Esophagus (tissue), 2 donors: ENCODE measurements at regions not wholly inside any gene's neighbourhood (a gene's known extent, or its start where the extent isn't known, plus 50 kb on each side); places are given as distances from the start of the nearest gene placed in this dataset.

Experiments
- H3K27ac ChIP-seq, 2 donors: one replicate each; pipeline ENCODE4 v1.5.1; 2013; ENCODE audit warnings: low read depth in 2 of 2, mild to moderate bottlenecking in 2 of 2, inconsistent platforms in 1 of 2, low read length in 1 of 2, moderate library complexity in 1 of 2
- H3K27me3 ChIP-seq, 2 donors: one replicate each; pipeline ENCODE4 v1.6.1; 2013; ENCODE audit warnings: low read length in 2 of 2, control low read depth in 1 of 2, mild to moderate bottlenecking in 1 of 2; ENCODE audit not compliant: insufficient read depth in 2 of 2, control insufficient read depth in 1 of 2
- H3K36me3 ChIP-seq, 2 donors: one replicate each; pipeline ENCODE4 v1.6.1; 2013; ENCODE audit warnings: low read length in 1 of 2; ENCODE audit not compliant: control insufficient read depth in 2 of 2, insufficient read depth in 2 of 2
- H3K4me1 ChIP-seq, 2 donors: one replicate each; pipeline ENCODE4 v1.6.1; 2013; ENCODE audit warnings: low read length in 1 of 2; ENCODE audit not compliant: control insufficient read depth in 2 of 2, insufficient read depth in 2 of 2
- H3K4me3 ChIP-seq, 2 donors: one replicate each; pipeline ENCODE4 v1.5.1; 2013; ENCODE audit warnings: low read length in 2 of 2, mild to moderate bottlenecking in 2 of 2, low read depth in 1 of 2, moderate library complexity in 1 of 2
- H3K9me3 ChIP-seq, 2 donors: one replicate each; pipeline ENCODE4 v1.6.1; 2013; ENCODE audit warnings: mild to moderate bottlenecking in 2 of 2, low read depth in 1 of 2, low read length in 1 of 2, moderate library complexity in 1 of 2; ENCODE audit not compliant: control insufficient read depth in 2 of 2, insufficient read depth in 1 of 2
- WGBS, 2 donors: extraction: QIAGEN DNeasy Blood & Tissue Kit; methylation state at CpG; one replicate each; pipeline ENCODE4 v1.1.7; 2013; 5-methylcytosine and 5-hydroxymethylcytosine counted together
- donor health status: healthy with polysubstance abuse.
- donor health status: Bipolar disorder and iron deficiency.

DNA sequence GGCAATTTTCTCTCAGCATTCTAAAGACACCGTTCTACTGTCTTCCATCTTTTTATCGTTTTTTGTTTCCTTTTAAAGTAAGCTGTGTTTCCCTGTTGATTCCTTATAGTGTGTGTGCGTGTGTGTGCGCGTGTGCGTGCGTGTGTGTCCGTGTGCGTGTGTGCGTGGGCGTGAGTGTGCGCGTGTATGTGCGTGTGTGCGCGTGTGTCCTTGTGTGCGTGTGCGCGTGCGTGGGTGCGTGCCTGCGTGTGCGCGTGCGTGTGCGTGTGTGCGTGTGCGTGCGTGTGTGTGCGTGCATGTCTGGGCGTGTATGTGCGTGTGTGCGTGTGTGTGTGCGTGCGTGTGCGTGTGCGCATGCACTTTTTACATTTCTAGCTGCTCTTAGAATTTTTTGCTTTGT, 1033.7 kb downstream of the BRD1 start:
- WGBS, 2 donors: 86 to 93% methylated on average over 29 to 37 of the region's 37 CpGs

DNA sequence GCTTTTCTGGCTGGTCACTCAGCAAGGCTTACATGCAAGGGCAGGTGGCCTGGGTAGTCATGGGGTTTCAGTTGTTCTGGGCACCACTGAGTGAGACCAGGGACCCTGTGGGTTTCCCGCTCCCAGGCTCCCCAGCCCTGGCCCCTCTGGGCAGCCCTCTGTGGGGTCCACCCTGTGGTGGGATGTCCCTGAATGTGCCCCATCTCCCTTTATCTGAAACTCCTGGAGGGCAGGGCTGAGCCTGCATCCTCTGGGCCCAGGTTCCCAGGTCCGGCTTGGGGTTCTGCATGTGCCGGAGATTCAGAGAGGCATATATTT, 1041.0 kb downstream of the BRD1 start:
- H3K4me1 ChIP-seq: no peaks in the 10 kb centered on the region
- WGBS, 2 donors: 90 to 98% methylated on average over 3 of the region's 3 CpGs
- H3K4me3 ChIP-seq: no peak overlapping the region
- no peaks in the 10 kb centered on the region for H3K36me3 ChIP-seq
- H3K27me3 ChIP-seq: no peaks in the 10 kb centered on the region
- no peak overlapping the region for H3K27ac ChIP-seq
- H3K9me3 ChIP-seq: peaks cover 0 to 4% of the 10 kb centered on the region in 2 donors

More for the DNA sequence above, 1033.7 kb downstream of the BRD1 start:
- Histone ChIP-seq H3K4me3 (no peak overlapping the region), H3K9me3 (peaks cover 0 to 5% of the 10 kb centered on the region in 2 donors), H3K4me1 (no peaks in the 10 kb centered on the region), H3K27ac (no peak overlapping the region), H3K36me3 (no peaks in the 10 kb centered on the region), H3K27me3 (no peaks in the 10 kb centered on the region)

DNA sequence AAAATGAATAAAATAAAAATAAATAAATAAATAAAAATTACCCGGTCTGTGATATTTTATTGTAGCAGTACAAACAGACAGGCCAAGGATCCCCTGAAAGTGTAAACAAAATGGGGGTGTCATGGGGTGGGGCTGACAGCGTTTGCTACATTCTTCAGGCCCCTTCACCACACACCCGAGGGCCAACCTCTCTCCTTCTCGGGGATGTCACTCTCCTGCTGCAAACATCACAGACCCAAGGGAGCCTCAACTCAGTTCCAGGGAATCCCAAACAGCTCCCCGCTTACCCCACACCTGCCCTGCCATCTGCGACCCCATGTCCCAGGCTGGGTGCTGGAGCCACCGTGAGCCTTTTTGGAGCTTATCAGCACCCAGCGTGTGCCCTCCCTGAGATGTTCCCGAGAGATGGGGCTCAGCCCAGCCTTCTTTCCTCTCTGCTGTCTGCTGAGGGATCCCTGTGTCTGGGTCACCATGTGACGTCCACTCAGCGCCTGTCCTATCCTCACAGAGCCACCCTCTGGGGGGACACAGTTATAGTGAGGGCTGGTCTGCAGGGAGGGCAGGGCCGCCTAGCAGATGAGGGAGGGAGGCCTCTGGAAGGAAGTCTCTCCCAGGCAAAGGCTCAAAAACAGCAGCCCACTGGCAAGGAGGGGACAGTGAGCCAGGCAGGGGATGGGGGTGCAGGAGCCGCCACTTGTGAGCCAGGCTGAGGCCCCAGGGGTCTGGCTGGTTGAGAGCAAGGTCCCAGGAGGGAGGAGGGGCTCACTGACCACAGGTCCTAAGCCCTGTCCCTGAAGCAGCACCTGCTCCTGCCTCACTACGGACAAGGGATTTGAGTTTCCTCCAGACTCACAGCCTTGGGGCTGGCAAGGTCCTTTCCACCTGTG, 1041.6 kb downstream of the BRD1 start:
- Histone ChIP-seq H3K36me3 (no peaks in the 10 kb centered on the region), H3K4me1 (no peaks in the 10 kb centered on the region), H3K9me3 (peaks cover 0 to 4% of the 10 kb centered on the region in 2 donors), H3K4me3 (no peak overlapping the region), H3K27me3 (no peaks in the 10 kb centered on the region), H3K27ac (no peak overlapping the region)
- WGBS, 2 donors: 66 to 76% methylated on average over 14 of the region's 14 CpGs

DNA sequence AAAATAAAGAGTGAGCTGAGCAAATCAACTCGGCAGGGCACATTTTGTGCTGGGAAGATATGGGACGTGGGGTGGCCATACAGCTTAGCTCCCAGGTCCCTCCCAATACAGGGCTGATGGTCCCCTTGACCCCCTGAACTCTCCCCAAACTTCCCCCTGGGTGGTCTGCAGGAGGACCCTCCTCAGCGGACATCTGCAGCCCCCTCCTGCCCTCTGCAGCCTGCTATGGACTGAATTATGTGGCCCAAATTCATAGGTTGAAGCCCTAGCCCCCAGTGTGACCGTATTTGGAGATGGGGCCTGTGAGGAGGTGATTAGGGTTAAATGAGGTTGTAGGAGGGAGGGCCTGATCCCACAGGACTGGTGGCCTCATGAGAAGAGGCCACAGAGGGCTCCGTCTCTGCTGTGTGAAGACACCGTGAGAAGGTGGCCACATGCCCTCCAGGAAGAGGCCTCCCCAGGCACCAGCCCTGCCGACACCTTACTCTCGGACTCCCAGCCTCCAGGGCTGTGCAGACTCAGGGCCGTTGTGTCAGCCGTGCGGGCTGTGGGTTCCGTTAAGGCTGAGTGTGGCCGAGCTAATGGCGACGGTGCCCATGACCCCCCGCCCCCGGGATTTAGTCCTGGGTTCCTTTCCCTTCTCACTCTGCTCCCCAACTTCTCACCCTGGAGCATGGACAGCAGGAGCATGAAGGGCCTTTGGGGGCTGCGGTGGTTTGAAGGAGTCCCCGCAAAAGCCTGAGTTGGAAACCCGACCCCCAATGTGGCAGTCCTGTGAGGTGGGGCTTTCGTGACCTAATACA, 1042.8 kb downstream of the BRD1 start:
- Histone ChIP-seq H3K27ac (no peak overlapping the region), H3K4me3 (no peak overlapping the region), H3K36me3 (no peaks in the 10 kb centered on the region), H3K4me1 (no peaks in the 10 kb centered on the region), H3K9me3 (peaks cover 0 to 4% of the 10 kb centered on the region in 2 donors), H3K27me3 (no peaks in the 10 kb centered on the region)
- WGBS, 2 donors: 90 to 92% methylated on average over 21 of the region's 21 CpGs

DNA sequence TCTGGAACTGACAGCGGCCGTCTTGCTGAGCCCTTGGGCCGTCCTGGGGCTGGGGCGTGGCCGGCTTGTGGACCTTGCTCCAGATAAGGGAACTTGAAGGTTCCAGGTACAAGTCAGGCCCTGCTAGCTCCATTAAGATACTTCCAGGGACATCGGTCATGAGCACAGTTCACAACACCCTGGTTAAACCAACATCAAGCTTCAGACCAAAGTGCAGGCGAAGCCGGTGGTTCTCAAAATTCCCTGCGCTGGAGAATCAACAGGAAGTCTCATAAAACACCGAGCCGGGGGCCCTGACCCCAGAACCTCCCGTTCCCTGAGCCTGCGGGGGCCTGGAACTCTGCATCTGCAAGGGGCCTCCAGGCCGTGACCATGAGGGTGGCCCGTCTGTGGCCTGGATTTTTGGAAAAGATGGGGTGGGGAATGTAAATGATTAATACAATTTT, 1043.8 kb downstream of the BRD1 start:
- Histone ChIP-seq H3K9me3 (peaks cover 0 to 4% of the 10 kb centered on the region in 2 donors), H3K4me1 (no peaks in the 10 kb centered on the region), H3K4me3 (no peak overlapping the region), H3K27me3 (no peaks in the 10 kb centered on the region), H3K36me3 (no peaks in the 10 kb centered on the region), H3K27ac (no peak overlapping the region)
- WGBS, 2 donors: 80 to 87% methylated on average over 15 of the region's 15 CpGs

DNA sequence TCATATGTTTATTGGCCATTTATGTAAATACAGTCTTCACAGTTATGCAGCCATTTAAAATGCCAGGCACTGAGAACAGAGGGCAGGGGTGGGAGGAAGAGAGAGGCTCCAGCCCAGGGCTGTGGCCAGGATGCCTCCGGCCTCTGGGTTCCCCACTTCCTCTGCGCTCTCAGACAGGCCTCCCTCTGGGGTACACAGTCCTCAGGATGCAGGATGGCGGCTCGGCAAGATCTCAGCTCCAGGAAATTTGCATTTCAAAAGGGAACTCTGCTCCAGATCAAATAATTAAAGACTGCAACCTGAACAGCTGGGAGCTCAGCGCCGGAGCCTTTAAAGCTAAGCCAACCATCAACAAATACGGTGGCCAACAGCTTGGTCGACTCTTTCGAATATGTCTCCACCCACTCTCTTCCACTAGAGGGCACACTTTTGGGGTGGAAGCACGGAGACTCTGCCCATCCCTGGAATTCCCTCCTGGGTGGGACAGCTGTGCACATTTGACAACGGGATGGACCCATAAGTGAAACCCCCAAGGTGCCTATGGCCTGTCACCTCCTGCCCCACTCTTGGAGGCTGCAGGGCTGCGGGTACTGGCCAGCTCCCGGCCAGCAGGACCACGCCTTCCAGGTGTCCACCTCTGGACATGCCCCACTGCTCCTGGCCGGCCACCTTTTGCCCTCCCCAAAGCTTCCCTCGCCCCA, 1044.7 kb downstream of the BRD1 start:
- H3K4me3 ChIP-seq: no peak overlapping the region
- H3K4me1 ChIP-seq: no peaks in the 10 kb centered on the region
- no peaks in the 10 kb centered on the region for H3K27me3 ChIP-seq
- WGBS, 2 donors: 46 to 54% methylated on average over 16 of the region's 16 CpGs
- H3K36me3 ChIP-seq: no peaks in the 10 kb centered on the region
- H3K27ac ChIP-seq: no peak overlapping the region
- H3K9me3 ChIP-seq: peaks cover 0 to 4% of the 10 kb centered on the region in 2 donors

DNA sequence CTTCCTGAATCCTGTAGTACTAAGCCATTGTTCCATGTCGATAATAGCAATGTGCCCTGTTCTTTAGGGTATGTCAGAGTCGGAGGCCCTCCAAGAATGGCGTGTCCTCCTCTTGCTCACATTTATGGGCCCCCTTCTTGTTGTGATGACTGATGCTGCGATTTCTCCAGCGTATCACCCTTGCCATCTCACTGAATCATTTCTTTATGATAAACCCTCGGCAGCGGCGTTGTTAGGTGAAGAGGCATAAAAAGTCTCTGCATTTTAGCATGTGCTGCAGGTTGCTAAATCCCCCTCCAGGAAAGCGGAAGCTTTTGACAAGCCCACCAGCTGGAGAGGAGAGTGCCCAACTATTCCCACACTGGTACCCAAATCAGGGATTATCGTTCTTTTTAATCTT, 1045.3 kb downstream of the BRD1 start:
- no peak overlapping the region for H3K27ac ChIP-seq
- H3K4me3 ChIP-seq: no peak overlapping the region
- H3K36me3 ChIP-seq: no peaks in the 10 kb centered on the region
- H3K4me1 ChIP-seq: no peaks in the 10 kb centered on the region
- H3K9me3 ChIP-seq: peaks cover 0 to 8% of the 10 kb centered on the region in 2 donors
- no peaks in the 10 kb centered on the region for H3K27me3 ChIP-seq
- 90 to 91% methylated on average over 10 of the region's 10 CpGs for WGBS, 2 donors

DNA sequence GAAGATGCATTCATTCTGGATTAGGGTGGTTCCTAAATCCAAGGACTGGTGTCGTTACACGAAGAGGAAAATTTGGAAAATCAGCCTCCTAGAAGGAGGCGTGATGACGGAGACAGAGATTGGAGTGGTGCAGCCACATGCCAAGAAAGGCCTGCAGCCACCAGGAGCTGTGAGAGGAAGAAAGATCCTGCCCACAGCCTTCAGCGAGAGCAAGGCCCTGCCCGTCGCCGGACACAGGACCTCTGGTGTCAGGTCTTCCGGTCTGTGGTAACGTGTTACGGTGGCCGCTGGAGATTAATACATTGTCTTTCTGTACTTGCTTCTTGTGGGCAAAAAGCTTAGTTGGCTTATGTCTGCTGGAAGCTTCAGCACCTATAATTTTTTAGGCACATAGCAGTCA, 1045.8 kb downstream of the BRD1 start:
- H3K9me3 ChIP-seq: peaks cover 0 to 8% of the 10 kb centered on the region in 2 donors
- 93 to 95% methylated on average over 12 of the region's 12 CpGs for WGBS, 2 donors
- no peak overlapping the region for H3K4me3 ChIP-seq
- no peaks in the 10 kb centered on the region for H3K36me3 ChIP-seq
- no peaks in the 10 kb centered on the region for H3K4me1 ChIP-seq
- H3K27ac ChIP-seq: no peak overlapping the region
- no peaks in the 10 kb centered on the region for H3K27me3 ChIP-seq

DNA sequence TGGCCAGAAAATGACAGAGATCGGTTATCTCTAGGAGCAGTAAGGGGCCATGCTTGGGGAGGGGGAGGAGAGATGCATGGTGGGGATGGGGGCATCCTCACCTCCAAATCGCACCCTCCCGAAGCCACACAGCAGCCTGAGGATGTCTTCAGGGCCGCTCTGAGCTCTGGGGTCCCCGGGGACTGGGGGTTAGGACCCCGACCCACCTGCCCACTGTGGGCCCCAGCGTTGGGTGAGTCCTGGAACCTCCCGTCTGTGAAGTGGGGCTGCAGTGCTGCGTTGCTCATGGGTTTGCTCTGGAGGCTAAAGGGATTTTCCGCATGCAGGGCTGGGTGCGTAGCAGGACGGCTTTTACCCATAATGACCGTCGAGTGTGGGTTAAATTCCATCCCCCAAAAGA, 1046.3 kb downstream of the BRD1 start:
- 87 to 91% methylated on average over 14 of the region's 14 CpGs for WGBS, 2 donors

More for the DNA sequence above, 1046.3 kb downstream of the BRD1 start:
- Histone ChIP-seq H3K4me3 (no peak overlapping the region), H3K4me1 (no peaks in the 10 kb centered on the region), H3K36me3 (no peaks in the 10 kb centered on the region), H3K27ac (no peak overlapping the region), H3K9me3 (peaks cover 0 to 8% of the 10 kb centered on the region in 2 donors), H3K27me3 (no peaks in the 10 kb centered on the region)
